GM23248 (cell line): ENCODE measurements at regions not wholly inside any gene's neighbourhood (a gene's known extent, or its start where the extent isn't known, plus 50 kb on each side); places are given as distances from the start of the nearest gene placed in this dataset.

Source experiments
- DNase-seq: peaks from one replicate; pipeline ENCODE4 v3.0.0-alpha.2; 2015
- H2AFZ ChIP-seq: fragments of 200-600 bp; sonication (generic); 2 replicates; pipeline ENCODE4 v1.6.1; 2016; ENCODE audit warnings: antibody characterized with exemption
- H3F3A ChIP-seq: fragments of 200-600 bp; sonication (generic); 2 replicates; pipeline ENCODE4 v1.6.1; 2016; ENCODE audit warnings: mild to moderate bottlenecking, antibody characterized with exemption, mixed run types; ENCODE audit not compliant: insufficient read depth
- H3K27ac ChIP-seq: fragments of 200-600 bp; sonication (generic); 2 replicates; pipeline ENCODE4 v1.5.1; 2016; ENCODE audit warnings: mild to moderate bottlenecking
- H3K27me3 ChIP-seq: fragments of 200-600 bp; sonication (generic); replicated peaks from 2 replicates; pipeline ENCODE4 v1.6.1; 2016; ENCODE audit warnings: mild to moderate bottlenecking; ENCODE audit not compliant: insufficient read depth
- H3K36me3 ChIP-seq: fragments of 200-600 bp; sonication (generic); 2 replicates; pipeline ENCODE4 v1.6.1; 2016; ENCODE audit warnings: low read depth, mild to moderate bottlenecking
- H3K4me1 ChIP-seq: fragments of 200-600 bp; sonication (generic); 2 replicates; pipeline ENCODE4 v1.6.1; 2016; ENCODE audit warnings: mild to moderate bottlenecking; ENCODE audit not compliant: insufficient read depth
- H3K4me2 ChIP-seq: fragments of 200-600 bp; sonication (generic); one replicate; pipeline ENCODE4 v1.6.1; 2016; ENCODE audit warnings: mild to moderate bottlenecking; ENCODE audit not compliant: unreplicated experiment
- H3K4me3 ChIP-seq: fragments of 200-600 bp; sonication (generic); 2 replicates; pipeline ENCODE4 v1.5.1; 2016; ENCODE audit warnings: mild to moderate bottlenecking
- H3K79me2 ChIP-seq: fragments of 200-600 bp; sonication (generic); 2 replicates; pipeline ENCODE4 v1.6.1; 2016; ENCODE audit warnings: mild to moderate bottlenecking; ENCODE audit not compliant: insufficient read depth
- H3K9ac ChIP-seq: fragments of 200-600 bp; sonication (generic); 2 replicates; pipeline ENCODE4 v1.6.1; 2016; ENCODE audit warnings: mild to moderate bottlenecking
- H3K9me2 ChIP-seq: fragments of 200-600 bp; sonication (generic); 2 replicates; pipeline ENCODE4 v1.6.1; 2016; ENCODE audit warnings: mixed run types, mild to moderate bottlenecking, moderate library complexity; ENCODE audit not compliant: insufficient read depth
- H3K9me3 ChIP-seq: fragments of 200-600 bp; sonication (generic); one replicate; pipeline ENCODE4 v1.6.1; 2017; ENCODE audit warnings: low read depth
- H4K20me1 ChIP-seq: fragments of 200-600 bp; sonication (generic); 2 replicates; pipeline ENCODE4 v1.6.0; 2016; ENCODE audit not compliant: insufficient read depth
- EZH2 ChIP-seq: fragments of 200-600 bp; sonication (generic); IDR thresholded peaks from 2 replicates; pipeline ENCODE4 v1.6.1; 2018; ENCODE audit warnings: antibody characterized with exemption, mild to moderate bottlenecking; ENCODE audit not compliant: insufficient read depth, poor library complexity, severe bottlenecking
- EZH2phosphoT487 ChIP-seq: fragments of 200-600 bp; sonication (generic); IDR thresholded peaks from 2 replicates; pipeline ENCODE4 v1.6.1; 2018; ENCODE audit warnings: antibody characterized with exemption, moderate library complexity, mild to moderate bottlenecking, low read depth; ENCODE audit not compliant: insufficient read depth
- WGBS, 2 experiments: methylation state at CpG; one replicate each; pipeline ENCODE4 v1.1.6; 2015 to 2017; ENCODE audit warnings: low lambda C conversion rate in 2 of 2, low coverage in 1 of 2; ENCODE audit errors: missing lambda C conversion rate in 2 of 2; 5-methylcytosine and 5-hydroxymethylcytosine counted together
- in situ Hi-C: fragments of 300-500 bp; cut with MboI; formaldehyde crosslinking; loops from 2 replicates; pipeline ENCODE4 v1.15.0; 2020

DNA sequence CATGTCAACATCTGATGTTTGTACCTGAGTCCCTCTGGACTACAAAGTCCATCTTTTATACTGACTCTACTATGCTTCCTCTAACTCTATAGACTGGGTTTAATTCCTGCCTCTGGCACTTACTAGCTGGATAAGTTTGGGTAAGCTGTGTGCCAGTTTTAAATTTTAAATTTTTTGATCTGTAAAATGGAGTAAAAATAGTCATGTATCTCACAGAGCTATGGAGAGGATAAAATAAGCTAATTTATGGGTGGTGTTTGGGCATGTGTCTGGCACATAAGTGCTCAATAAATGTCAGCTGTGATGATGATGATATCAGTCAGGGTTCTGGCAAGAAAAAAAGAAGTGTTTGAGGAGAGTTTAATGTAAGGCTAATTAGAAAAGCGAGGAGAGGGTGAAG, 139.2 kb upstream of the C1orf21 start:
- 72% methylated on average over 1 of the region's 1 CpG for WGBS, 2 experiments
- TF ChIP-seq EZH2 (no peak), EZH2phosphoT487 (no peak)
- in situ Hi-C loops, result loop anchor here (10.0 to 25.0 kb wide), 2 partner anchors 307 to 415 kb away; no protein-coding TSS in a partner anchor

DNA sequence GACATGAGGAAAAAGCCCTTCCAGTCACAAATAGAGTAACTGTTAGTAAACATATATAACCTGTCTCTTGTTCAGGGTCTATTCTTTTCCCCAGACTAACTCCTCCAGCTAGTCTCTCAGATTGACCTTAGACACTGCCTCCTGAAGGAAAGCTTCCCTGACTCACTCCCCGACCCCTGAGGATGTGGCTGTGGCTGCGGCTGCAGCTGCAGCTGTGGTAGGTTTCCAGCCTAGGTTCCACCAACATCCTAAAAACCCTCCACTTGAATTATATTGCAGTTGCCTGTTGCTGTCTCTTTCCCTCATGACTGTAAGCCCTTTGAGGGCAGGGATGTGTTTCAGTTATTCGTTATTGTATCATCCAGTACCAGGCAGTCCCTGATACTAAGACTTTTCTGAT, 132.9 kb upstream of the C1orf21 start:
- no peak overlapping the region for H3K4me2 ChIP-seq
- no peaks in the 10 kb centered on the region for H3K27me3 ChIP-seq
- H3K36me3 ChIP-seq, result no peaks in the 10 kb centered on the region
- TF ChIP-seq EZH2phosphoT487 (no peak), EZH2 (no peak)
- no peaks in the 10 kb centered on the region for H3K79me2 ChIP-seq
- no peak for DNase-seq
- no peak overlapping the region for H3K27ac ChIP-seq
- no peaks in the 10 kb centered on the region for H3K9me2 ChIP-seq
- H3K4me1 ChIP-seq, result no peaks in the 10 kb centered on the region
- H3K9ac ChIP-seq, result no peak overlapping the region
- H3K9me3 ChIP-seq, result no peaks in the 10 kb centered on the region
- WGBS, 2 experiments, result 90 to 98% methylated on average over 3 of the region's 3 CpGs
- H3F3A ChIP-seq, result no peaks in the 10 kb centered on the region
- in situ Hi-C loops, result no loop called here
- H4K20me1 ChIP-seq, result no peaks in the 10 kb centered on the region
- H3K4me3 ChIP-seq, result no peak overlapping the region
- no peak overlapping the region for H2AFZ ChIP-seq

More for the DNA sequence above, 139.2 kb upstream of the C1orf21 start:
- Histone ChIP-seq H3K27me3 (no peaks in the 10 kb centered on the region; the same call in 1 of the 2 replicates), H3K4me1 (peaks cover 5% of the 10 kb centered on the region), H3K79me2 (no peaks in the 10 kb centered on the region), H3K9me3 (no peaks in the 10 kb centered on the region), H3K9me2 (no peaks in the 10 kb centered on the region), H4K20me1 (no peaks in the 10 kb centered on the region), H3K9ac (no peak overlapping the region), H3K4me2 (no peak overlapping the region), H2AFZ (no peak overlapping the region), H3K36me3 (no peaks in the 10 kb centered on the region), H3K4me3 (no peak overlapping the region), H3K27ac (no peak overlapping the region), H3F3A (peaks cover 4% of the 10 kb centered on the region)
- DNase-seq, result no peak

DNA sequence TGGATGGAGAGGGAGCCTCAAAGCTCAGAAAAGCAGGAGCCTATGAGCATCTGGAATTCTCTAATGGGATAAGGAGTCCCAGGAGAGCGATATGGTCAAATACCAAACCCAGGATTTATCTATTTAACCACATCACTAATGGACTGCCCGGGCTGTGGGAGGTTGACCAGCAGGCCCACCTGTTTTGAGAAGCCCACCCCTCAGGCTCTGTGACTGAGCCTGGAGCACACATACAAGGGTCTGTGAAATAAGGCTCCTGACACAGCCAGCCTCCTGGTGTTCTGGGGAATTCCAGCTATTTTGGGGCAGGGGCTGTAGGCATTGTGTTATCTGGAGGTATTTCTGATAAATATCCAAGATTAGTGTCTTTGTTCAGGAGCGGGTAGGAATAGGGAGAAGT, 132.0 kb upstream of the C1orf21 start:
- no peaks in the 10 kb centered on the region for H4K20me1 ChIP-seq
- H3K4me1 ChIP-seq, result peaks cover under 1% of the 10 kb centered on the region; the same call in 1 of the 2 replicates
- in situ Hi-C loops, result no loop called here
- DNase-seq, result no peak
- H3K27me3 ChIP-seq, result no peaks in the 10 kb centered on the region
- H3K4me3 ChIP-seq, result no peak overlapping the region
- H2AFZ ChIP-seq, result no peak overlapping the region
- no peaks in the 10 kb centered on the region for H3K9me2 ChIP-seq
- no peak overlapping the region for H3K27ac ChIP-seq
- H3K79me2 ChIP-seq, result no peaks in the 10 kb centered on the region
- no peak for TF ChIP-seq EZH2
- no peak for TF ChIP-seq EZH2phosphoT487
- no peak overlapping the region for H3K4me2 ChIP-seq
- H3K9me3 ChIP-seq, result no peaks in the 10 kb centered on the region
- 53 to 67% methylated on average over 3 of the region's 3 CpGs for whole genome bisulfite sequencing, 2 experiments
- 0 out of 2 replicates have a peak, but pooled peaks cover under 1% of the 10 kb centered on the region for H3F3A ChIP-seq
- no peaks in the 10 kb centered on the region for H3K36me3 ChIP-seq
- no peak overlapping the region for H3K9ac ChIP-seq

DNA sequence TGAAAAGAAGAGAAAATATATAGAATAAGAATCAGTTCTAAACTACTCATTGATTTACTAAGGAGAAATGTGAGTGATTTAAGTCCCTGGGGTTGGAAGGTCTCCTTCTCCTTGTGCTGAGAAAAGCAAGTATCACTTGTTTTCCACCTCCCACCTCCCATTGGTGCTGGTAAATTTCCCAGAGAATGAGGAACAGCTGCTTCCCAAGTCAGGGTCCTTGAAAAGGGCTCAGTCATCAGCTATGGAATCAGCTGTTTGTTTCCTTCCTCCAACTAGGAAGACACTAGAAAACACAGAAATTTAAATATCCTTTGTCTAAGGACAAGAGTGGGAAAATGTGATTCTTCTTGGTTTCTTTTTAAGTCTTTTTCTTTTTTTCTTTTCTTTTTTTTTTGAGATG, 131.3 kb upstream of the C1orf21 start:
- no peak overlapping the region for H3K27ac ChIP-seq

DNA sequence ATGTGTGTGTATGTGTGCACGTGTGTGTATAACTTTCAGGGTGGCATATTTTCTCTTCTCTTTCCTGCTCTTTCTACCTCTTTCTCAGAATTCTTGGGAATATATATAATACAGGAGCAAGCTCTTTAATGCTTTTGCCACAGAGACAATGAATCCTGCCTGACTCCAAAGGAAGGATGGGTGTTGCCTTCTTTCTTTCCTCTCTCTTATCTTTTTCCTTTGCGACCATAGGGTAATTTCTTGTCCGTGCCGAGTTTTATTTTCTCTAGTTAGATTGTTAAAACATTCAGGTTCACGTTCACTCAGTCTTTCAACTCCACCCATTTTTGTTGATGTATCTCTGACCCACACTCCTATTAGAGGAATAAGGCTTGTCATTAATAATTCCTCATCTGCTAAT, 129.0 kb upstream of the C1orf21 start:
- H3K9me3 ChIP-seq, result no peaks in the 10 kb centered on the region
- WGBS, 2 experiments, result 89 to 93% methylated on average over 5 of the region's 5 CpGs
- in situ Hi-C loops, result no loop called here
- no peaks in the 10 kb centered on the region for H3K27me3 ChIP-seq
- no peaks in the 10 kb centered on the region for H3K9me2 ChIP-seq
- H3K4me3 ChIP-seq, result no peak overlapping the region
- H3K79me2 ChIP-seq, result no peaks in the 10 kb centered on the region
- H4K20me1 ChIP-seq, result no peaks in the 10 kb centered on the region
- H3K9ac ChIP-seq, result no peak overlapping the region
- no peak overlapping the region for H2AFZ ChIP-seq
- DNase-seq, result no peak
- no peak overlapping the region for H3K4me2 ChIP-seq
- H3K36me3 ChIP-seq, result no peaks in the 10 kb centered on the region
- H3F3A ChIP-seq, result peaks cover 16% of the 10 kb centered on the region; the same call in 1 of the 2 replicates
- TF ChIP-seq EZH2, result no peak
- peaks cover 9% of the 10 kb centered on the region for H3K4me1 ChIP-seq
- H3K27ac ChIP-seq, result no peak overlapping the region

More for the DNA sequence above, 131.3 kb upstream of the C1orf21 start:
- Histone ChIP-seq H3K79me2 (no peaks in the 10 kb centered on the region), H3K9me2 (no peaks in the 10 kb centered on the region), H2AFZ (no peak overlapping the region), H3K4me1 (peaks cover 6% of the 10 kb centered on the region), H3F3A (0 out of 2 replicates have a peak, but pooled peaks cover 8% of the 10 kb centered on the region), H4K20me1 (no peaks in the 10 kb centered on the region), H3K4me3 (no peak overlapping the region), H3K36me3 (no peaks in the 10 kb centered on the region), H3K27me3 (no peaks in the 10 kb centered on the region), H3K9ac (no peak overlapping the region), H3K9me3 (no peaks in the 10 kb centered on the region), H3K4me2 (no peak overlapping the region)
- in situ Hi-C loops, result no loop called here
- no peak for DNase-seq
- no peak for TF ChIP-seq EZH2phosphoT487
- TF ChIP-seq EZH2, result no peak
